HEK293T (cell line): ENCODE measurements at regions not wholly inside any gene's neighbourhood (a gene's known extent, or its start where the extent isn't known, plus 50 kb on each side); places are given as distances from the start of the nearest gene placed in this dataset.

ENCODE experiments used
- ARNT ChIP-seq: fragments of 450-650 bp; IDR thresholded peaks from 2 replicates; pipeline ENCODE4 v1.6.1; 2017; ENCODE audit warnings: mild to moderate bottlenecking
- ELF4 ChIP-seq: fragments of 450-650 bp; IDR thresholded peaks from 2 replicates; pipeline ENCODE4 v1.6.1; 2017; ENCODE audit warnings: antibody characterized with exemption
- LEF1 ChIP-seq: fragments of 450-650 bp; IDR thresholded peaks from 2 replicates; pipeline ENCODE4 v1.6.1; 2017; ENCODE audit warnings: mild to moderate bottlenecking, borderline replicate concordance
- SP1 ChIP-seq: fragments of 450-650 bp; IDR thresholded peaks from 2 replicates; pipeline ENCODE4 v1.6.1; 2017

- TF ChIP-seq SP1 (no peak), ARNT (no peak), ELF4 (no peak), LEF1 (no peak)
Observed at GRCh38 chr13:110037925-110038573, 251.7 kb upstream of the IRS2 start.
